Omental fat pad (tissue), 3 donors: ENCODE measurements at regions not wholly inside any gene's neighbourhood (a gene's known extent, or its start where the extent isn't known, plus 50 kb on each side); places are given as distances from the start of the nearest gene placed in this dataset.

Experiments
- ATAC-seq: fragments of 150-250 bp; one replicate; pipeline ENCODE4 v1.9.1; 2016; ENCODE audit warnings: mild to moderate bottlenecking, moderate library complexity; ENCODE audit not compliant: low FRiP score
- DNase-seq: peaks from one replicate; pipeline ENCODE4 v3.0.0-alpha.2; 2019; ENCODE audit warnings: low spot score
- TF ChIP-seq, protein P1 (sequence below), 3 donors: fragments of 450-650 bp; IDR thresholded peaks; one replicate each; pipeline ENCODE4 v1.5.1; 2016 to 2017; ENCODE audit warnings: antibody characterized with exemption in 3 of 3, mild to moderate bottlenecking in 3 of 3, moderate library complexity in 2 of 3

DNA sequence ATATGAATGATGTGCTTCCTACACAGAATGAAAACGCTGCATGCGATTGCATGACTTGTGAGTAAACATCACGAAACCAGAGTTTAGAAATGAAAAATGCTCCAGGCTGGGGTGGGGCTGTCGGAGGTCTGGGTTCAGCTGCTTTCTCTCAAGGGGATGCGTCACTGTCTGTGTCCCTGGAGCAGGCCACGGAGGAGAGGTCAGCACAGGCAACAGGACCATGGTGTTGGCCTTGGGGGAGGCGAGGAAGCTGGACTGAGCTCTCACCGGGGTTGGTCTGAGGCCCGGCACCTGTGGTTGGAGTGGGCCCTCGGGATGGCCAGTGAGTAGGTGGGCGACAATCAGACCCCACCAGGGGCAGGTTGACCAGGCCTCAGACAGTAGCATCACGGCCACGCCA lies 89.0 kb upstream of the TMEM18 start:
- DNase-seq (no peak), ATAC-seq (no peak)
- TF ChIP-seq, protein P1, sequence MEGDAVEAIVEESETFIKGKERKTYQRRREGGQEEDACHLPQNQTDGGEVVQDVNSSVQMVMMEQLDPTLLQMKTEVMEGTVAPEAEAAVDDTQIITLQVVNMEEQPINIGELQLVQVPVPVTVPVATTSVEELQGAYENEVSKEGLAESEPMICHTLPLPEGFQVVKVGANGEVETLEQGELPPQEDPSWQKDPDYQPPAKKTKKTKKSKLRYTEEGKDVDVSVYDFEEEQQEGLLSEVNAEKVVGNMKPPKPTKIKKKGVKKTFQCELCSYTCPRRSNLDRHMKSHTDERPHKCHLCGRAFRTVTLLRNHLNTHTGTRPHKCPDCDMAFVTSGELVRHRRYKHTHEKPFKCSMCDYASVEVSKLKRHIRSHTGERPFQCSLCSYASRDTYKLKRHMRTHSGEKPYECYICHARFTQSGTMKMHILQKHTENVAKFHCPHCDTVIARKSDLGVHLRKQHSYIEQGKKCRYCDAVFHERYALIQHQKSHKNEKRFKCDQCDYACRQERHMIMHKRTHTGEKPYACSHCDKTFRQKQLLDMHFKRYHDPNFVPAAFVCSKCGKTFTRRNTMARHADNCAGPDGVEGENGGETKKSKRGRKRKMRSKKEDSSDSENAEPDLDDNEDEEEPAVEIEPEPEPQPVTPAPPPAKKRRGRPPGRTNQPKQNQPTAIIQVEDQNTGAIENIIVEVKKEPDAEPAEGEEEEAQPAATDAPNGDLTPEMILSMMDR (IDR thresholded peaks at IDR 0.05), result no peak

DNA sequence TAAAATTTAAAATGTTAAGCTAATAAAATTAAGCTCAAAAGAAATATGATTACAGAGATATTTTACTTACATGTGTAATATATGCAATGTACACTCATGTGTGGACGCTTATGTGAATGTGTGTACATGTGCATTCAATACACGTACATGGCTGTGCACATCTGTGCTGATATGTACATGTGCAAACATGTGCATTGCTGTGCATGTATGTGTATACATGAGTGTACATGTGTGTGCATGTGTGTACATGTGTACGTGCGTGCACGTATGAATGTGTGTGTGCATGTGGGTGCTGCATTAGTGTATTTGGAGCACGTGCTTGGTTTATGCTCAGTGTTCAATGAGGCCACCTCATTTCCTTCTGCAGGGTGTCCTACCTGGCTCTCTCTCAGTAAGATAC lies 88.2 kb upstream of the TMEM18 start:
- TF ChIP-seq, protein P1 (IDR thresholded peaks at IDR 0.05), result no peak
- no peak for ATAC-seq
- DNase-seq, result no peak

DNA sequence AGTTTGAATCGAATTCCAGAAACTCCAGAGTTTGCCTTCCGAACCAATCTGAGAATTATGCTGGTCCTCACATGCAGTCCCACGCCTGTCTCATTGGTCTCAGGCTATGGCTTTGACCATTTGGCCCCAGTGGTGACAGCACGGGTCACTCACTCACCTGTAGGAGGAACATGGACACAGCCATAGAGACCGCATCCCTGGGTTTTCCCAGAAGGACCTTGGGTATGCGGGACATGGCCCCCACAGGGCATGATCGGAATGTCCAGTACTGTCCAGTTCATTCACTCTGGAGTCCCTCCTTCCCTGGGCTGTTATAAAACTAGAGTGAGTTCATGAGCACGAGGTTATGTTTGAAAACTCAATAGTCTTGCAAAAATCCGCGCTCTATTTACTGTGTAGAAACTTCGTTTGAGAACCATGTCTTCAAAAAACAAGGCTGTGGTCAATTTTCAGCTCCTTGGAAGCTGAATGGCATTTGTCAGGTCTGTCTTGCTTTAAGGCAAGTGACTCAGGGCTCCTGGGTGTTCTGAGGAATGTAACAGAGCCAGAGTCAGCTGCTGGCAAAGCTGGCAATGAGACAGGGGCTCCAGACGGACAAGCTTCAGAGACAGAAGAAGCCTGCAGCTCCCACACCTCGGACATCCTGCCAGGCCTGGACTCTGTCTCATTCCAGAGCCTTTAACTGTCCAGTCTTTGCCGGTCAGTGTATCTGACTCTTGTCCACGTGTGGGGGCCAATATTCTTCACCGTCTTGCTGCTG lies 86.7 kb upstream of the TMEM18 start:
- DNase-seq, result no peak
- TF ChIP-seq, protein P1 (IDR thresholded peaks at IDR 0.05), result no peak
- ATAC-seq, result no peak

DNA sequence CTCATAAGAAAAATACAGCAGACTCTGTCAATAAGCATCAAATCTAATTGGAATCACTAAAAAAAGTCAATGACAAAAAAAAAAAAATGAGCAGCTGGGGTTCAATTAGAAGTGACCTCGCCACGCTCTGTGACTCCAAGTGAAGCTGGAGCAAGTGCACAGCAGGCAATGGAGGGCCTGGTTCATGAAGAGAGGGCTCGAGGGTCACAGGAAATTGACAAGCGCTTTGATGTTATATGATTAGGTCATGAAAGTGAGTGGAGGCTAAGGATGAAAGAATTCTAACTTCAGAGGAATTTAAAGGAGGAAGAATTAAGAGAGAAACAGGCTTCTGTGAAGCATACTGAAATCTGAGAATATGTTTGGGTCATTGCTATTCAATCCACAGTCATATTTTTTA lies 85.4 kb upstream of the TMEM18 start:
- DNase-seq (no peak), ATAC-seq (no peak)
- TF ChIP-seq, protein P1 (IDR thresholded peaks at IDR 0.05), result no peak

DNA sequence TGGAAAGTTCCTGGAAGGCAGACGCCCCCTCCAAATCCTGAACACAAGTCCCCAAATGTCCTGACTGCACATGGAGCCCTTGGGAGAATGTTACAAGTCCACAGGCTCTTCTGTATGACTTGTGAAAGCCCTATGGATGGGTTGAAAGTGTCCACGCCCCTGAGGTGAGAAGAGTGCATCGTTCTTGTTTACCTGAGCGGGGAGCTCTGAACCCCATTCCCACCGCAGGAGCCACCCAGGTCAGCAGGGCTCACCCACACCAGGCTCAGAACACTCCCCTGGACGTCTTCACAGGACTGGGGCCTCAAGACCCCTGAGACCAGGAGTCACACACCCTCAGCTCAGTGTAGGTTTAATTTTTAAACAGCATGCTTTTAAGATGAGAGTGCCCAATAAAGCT lies 84.2 kb upstream of the TMEM18 start:
- TF ChIP-seq, protein P1 (IDR thresholded peaks at IDR 0.05), result no peak
- ATAC-seq (no peak), DNase-seq (no peak)

DNA sequence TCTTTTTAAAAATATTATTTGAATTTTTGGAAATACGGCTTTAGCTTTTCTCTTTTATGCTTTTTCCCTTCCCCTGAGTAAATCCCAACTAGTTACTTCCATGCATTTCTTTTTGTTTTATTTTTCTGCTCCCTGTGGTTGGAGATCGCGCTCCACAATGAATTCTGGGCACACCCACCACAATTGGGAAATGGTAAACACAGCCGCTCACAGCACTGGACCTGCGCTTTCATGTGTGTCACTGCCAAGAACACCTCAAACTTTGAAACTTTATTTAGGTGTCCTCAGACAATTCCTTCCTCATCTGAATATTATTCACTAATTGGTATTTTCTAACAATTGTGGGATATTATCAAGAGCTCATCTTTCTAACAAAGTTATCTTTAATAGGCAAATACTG lies 82.8 kb upstream of the TMEM18 start:
- TF ChIP-seq, protein P1 (IDR thresholded peaks at IDR 0.05), result no peak
- no peak for DNase-seq
- no peak for ATAC-seq

DNA sequence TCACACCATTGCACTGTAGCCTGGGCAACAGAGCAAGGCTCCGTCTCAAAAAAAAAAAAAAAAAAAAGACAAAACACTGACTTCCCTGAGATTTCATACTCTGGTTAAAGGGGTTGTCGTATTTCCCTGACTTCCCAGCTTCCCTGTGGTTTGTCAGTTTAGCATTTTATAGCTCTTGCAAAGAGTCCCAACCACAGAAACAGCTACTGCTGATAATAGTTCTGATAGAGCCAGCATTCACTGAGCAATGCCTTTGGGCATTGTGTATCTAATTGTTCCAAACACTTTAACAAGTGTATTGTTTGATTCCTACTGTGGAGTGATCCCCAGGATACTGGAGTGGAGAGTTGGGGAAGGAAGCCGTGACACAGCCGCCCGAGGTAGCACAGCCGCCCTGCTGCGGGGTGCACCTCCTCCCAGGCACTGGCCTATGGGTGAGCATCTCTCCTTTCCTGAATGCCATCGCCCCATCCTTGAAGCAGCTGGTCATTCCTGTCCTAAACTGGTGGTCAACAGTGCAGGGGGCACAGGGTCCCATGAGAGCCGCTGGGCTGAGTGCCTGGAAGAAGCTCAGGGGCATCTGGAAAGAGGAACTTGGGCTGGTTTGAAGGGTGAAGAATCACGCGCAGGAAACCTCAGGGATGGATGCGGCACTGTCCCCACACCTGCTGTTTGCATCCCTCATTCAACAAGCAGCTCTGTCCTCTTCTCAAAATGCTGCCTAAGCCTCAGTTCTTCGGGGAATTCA lies 81.0 kb upstream of the TMEM18 start:
- no peak for DNase-seq
- TF ChIP-seq, protein P1 (IDR thresholded peaks at IDR 0.05), result no peak
- no peak for ATAC-seq
